H54 (cell line): ENCODE measurements at regions not wholly inside any gene's neighbourhood (a gene's known extent, or its start where the extent isn't known, plus 50 kb on each side); places are given as distances from the start of the nearest gene placed in this dataset.
"Not testable (repeated sequence)": the region's sequence is repeated elsewhere in the genome, so short reads cannot be mapped to it uniquely, and the experiment has no call there.

ENCODE experiments used
- DNase-seq: peaks from one replicate; pipeline ENCODE4 v3.0.0; 2011; ENCODE audit warnings: low spot score, mixed read lengths; ENCODE audit not compliant: insufficient read length
- FAIRE-seq: peaks from 3 replicates; lab custom pipeline; 2011; peaks lifted over from hg19 to GRCh38; lab: Jason Lieb, UNC
- POLR2A ChIP-seq: IDR thresholded peaks from 2 replicates; pipeline ENCODE4 v1.6.1; 2011; ENCODE audit warnings: low read depth, mild to moderate bottlenecking, low read length

DNA sequence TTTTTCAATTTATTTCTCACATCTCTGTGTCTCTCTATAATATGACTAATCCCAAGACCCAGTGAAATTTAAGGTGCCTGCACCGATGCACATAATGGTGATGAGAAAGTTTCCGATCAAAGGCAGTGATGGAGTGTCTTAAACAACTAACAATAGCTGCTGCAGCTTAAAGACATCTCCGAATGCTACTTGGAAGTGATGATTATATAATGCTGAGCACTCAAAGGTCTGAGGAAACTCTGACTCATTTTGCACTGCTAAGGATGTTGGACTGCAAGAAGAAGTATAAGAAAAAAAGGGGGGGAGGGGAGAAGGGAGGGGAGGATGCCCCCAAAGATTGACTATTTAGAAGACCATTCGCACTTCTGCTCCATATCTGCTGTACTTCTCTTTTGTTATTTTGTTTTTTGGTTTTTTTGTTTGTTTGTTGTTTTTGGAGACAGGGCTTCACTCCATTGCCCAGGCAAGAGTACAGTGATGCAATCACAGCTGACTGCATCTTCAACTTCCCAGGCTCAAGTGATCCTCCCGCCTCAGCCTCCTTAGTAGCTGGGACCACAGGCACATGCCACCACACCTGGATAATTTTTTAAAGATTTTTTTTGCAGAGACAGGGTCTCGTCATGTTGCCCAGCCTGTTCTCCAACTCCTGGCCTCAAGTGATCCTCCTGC is 192.2 kb downstream of the HSD17B3 start:
- TF ChIP-seq POLR2A = no peak
- no peak for FAIRE-seq
- DNase-seq = no peak

DNA sequence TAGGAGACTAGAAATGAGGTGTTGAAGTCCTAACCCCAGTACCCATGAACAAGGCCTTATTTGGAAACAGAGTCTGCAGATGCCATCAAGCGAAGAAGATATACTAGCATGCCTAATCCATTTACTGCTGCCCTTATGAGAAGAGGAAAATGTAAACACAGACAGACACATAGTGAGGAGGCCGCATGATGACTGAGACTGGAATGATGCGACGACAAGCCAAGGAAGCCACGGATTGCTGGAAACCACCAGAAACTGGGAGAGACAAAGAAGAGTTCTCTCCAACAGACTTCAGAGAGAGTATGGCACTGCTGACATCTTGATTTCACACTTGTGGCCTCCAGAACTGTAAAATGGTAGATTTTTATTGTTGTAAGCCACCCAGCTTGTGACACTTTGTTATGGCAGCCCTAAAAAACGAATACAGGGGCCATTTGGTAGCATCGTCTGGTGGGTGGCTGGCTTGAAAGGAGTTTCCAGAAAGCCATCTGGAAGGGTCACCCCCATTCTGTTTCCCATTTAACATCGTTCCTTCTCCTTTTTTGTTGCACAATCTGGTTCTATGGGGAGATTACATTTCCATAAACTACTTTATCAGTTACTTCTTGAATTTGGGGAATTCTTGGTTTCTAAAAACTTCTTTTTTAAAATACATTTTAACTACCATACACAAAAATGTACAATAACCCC is 193.1 kb downstream of the HSD17B3 start:
- FAIRE-seq = no peak
- no peak for DNase-seq
- no peak for TF ChIP-seq POLR2A

DNA sequence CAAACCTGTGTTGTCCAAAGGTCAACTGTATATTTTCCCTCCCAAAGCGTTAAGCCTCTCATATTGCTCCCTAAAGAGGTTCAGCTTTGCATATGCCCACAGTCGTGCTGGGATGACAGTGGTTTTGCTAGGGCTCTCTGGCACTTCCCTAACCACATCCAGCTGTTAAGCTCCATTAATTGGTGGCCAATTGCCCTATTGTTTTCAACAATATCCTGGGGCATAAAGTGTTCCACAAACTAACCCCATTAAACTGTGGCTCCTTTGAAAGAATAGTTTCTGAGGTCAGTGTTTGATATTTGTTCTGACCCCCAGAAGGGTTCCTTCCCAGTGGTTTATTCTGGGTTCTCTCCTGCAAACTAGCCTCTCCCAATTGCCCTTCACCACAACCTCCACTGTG is 194.5 kb downstream of the HSD17B3 start:
- TF ChIP-seq POLR2A = no peak
- FAIRE-seq (no peak), DNase-seq (no peak)

DNA sequence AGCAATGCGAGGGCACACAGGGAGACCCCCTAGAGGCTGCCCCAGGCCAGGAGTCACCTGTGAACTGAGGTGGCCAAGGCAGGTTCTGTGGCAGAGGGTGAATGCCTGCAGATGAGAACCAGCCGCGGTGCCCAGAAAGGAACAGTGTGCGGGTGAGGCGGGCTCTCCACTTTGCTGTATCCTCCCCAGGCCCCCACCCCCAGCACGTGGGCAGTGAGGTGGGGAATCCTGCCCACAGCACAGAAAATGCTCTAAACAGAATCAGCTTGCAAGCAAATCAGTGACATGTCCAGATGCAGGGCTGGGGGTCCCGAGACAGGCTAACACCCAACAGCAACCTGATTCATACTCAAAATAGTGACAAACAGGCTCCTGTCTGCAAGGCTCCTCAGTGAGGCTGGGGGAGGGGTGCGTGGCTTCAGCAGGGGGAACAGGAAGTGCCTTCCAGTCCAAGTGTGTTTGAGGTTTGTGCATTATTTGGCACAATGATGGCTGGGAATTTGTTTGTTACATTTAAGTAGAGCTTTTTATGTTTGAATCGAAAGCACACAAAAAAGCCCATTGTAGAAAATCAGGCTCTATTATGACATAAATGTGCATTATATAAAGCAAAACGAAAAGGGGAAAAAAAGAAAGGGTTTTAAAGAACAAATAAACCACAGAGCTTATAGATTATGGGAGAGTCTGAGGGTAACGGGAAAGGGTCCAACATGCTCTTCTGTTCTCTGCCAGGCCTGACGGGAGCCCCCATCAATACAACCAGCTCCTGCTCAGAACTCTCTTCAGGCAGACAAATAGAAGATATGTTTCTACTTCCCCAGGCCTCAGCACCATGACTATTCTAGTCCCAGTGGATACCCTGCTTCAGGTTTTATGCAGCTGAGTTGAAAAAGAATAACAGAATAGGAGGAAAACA is 201.3 kb downstream of the HSD17B3 start:
- DNase-seq (no peak), FAIRE-seq (no peak)
- no peak for TF ChIP-seq POLR2A

DNA sequence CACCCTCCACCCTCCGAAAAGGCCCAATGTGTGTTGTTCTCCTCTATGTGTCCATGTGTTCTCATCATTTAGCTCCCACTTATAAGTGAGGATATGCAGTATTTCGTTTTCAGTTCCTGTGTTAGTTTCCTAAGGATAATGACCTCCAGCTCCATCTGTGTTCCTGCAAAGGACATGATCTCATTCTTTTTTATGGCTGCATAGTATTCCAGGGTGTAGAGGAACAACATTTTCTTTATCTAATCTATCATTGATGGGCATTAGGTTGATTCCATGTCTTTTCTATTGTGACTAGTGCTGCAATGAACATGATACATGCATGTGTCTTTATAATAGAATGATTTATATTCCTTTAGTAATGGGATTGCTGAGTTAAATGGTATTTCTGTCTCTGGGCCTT is 211.3 kb downstream of the HSD17B3 start:
- not testable (repeated sequence) for FAIRE-seq, DNase-seq

DNA sequence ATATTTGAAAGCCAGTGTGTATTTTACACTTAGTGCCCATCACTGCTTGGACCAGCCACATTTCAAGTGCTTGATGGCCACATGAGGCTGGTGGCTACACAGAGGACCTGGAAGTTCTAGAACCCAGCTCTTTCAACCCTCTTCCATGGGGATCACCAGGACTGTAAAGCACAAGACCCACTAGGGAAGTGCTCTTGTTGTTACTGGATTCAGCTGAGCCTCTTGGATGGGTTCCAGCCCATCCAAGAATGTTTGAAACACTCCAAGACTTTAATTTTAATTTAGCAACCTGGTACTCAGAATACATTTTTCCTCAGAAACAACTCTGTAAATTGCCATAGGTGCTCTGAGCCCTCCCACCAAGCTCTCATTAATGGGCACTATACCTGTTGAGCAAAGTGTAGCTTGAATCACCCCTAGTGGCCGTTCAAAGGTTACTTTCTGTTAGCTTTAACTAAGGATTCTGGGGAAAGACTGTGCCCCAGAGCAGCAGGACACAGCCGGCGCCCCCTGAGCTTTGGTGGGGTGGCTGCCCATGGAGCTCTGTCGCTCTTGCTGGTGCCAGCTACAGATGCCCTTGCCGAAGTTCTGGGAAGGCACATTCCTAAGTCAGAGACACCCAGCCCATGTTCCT is 212.4 kb downstream of the HSD17B3 start:
- no peak for TF ChIP-seq POLR2A
- DNase-seq = no peak
- no peak for FAIRE-seq

DNA sequence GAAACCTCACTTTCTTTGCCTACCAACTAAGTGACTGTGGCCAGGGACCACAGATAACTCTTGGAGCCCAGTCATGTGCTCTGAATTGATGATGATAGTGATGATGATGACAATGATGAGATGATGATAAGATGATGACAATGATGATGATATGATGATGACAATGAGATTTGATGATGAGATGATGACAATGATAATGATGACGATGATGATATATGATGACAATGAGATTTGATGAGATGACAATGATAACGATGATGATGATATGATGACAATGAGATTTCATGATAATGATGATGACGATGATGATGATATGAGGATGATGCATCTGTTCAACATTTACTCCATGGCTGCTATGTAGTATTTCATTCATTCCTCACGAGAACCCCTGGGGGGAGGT is 213.0 kb downstream of the ERCC6L2 start:
- FAIRE-seq = peak; percentile 50
- no peak for TF ChIP-seq POLR2A
- DNase-seq = no peak

DNA sequence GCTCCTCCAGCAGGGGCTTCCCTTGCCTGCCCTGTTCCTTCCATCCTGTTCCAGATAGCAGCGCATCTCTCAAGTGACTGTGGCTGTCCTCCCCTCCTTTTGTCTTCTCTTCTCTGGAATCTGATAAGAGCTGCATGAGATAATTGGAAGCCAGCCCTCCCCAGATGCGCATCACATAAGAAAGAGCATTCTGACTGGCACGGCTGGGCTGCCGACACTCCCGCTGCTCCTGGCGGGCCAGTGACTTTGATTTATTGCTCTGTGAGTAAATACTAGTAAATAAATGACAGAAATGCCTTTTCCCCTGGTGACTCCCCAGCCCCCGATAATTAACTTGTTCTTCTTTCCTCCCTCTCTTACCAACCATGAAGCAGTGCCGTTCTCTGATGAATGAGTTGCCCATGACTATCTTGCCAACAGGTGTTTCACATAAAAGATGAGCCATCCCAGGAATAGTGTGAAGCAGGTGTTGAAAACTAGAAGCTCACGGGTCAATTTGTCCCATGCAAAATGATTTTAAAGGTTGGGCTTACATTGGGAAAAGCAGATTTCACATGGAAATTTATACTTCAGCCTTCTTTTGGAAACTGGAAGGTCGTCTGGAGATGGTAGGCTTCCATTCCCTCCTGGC is 212.3 kb downstream of the ERCC6L2 start:
- DNase-seq (no peak), FAIRE-seq (no peak)
- no peak for TF ChIP-seq POLR2A

DNA sequence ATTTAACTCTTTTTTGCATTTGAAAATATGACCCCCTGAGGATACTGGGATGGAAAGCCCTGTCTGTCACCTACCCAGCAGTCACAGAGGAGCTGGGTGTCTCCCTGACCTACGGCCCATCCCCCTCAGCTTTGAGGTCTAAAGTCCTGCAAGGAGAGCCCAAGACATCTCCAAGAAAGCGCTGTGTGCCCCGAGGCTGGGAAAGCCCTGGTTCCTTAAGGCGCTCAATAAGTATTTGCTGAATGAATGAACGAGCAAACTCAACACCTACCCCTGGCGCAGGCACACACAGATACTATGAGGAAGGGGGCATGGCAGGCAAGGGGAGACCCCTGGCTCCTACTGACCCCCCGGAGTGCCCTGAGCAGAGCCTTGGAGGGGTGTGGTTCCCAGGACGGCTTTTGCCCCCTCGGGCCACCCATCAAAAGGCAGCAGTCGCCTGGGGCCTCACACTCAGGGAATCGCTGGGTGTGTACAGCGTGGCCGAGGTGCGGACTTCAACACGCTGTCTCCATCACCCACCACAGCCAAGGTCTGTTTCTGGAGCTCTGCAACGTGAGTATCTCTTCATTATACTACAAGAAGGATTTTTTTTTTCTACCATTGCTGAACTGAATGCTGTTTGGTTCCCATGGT is 211.6 kb downstream of the ERCC6L2 start:
- no peak for TF ChIP-seq POLR2A
- FAIRE-seq (no peak), DNase-seq (no peak)

DNA sequence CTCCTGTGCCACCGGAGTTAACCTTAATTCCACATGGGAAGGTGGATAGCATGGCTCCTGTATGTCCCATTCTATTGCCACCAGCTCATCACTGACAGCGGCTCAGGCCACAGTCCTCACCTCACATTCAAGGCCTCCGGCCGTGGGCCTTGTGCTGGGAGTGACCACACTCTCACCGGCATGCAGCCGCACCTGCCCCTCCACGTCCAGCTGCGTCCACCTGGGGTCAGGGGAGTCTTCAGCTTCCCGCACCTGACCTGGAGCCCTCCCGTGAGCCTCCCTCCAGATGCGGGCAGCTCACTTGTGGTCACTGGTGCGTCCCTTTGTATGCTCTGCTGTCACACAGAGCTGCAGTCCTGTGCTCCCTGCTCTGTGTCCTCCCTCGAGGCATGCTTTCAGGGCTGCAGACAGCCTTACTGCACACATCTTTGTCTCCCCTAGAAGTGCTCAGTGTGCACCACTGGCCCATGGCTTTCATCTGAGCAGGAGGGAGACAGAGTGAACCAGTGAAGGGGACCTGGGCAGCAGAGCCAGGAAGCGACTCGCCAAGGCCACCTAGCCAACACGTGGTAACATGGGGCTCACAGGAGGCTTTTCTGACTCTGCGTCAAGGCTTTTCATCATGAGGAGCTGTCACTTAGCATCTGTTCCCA is 210.1 kb downstream of the ERCC6L2 start:
- DNase-seq (no peak), FAIRE-seq (no peak)
- no peak for TF ChIP-seq POLR2A

GRCh38 chr9:96084331-96084734 is 208.8 kb downstream of the ERCC6L2 start:
- FAIRE-seq = no peak
- TF ChIP-seq POLR2A = no peak
- no peak for DNase-seq

DNA sequence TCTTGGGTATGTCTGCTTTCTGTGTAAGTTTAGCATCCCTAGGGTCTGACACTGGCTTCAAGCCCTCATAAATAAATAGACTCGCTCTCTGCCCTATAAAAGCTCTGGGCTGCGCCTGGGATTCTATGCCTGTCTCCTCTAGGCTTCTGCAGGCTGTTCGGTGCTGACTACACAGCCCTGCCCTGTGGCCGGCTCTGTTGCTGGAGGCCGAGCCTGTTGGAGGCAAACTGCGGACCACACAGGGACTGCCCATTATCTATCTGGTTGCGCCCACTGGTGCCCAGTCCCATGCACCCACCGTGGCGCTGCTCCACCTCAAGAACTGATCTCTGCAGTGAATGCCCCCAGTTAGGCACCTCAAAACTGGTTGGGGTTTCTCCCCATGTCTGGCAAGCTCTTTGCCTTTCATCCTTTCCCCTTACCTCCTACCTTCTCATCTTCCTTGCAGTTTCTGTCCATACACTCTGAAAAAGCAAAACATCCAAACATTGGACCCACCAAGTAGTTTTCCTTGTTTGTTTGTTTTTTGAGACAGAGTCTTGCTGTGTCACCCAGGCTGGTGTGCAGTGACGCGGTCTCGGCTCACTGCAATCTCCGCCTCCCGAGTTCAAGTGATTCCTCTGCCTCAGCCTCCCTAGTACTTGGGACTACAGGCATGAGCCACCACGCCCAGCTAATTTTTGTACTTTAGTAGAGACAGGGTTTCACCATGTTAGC is 207.2 kb downstream of the ERCC6L2 start:
- no peak for TF ChIP-seq POLR2A
- DNase-seq (no peak), FAIRE-seq (no peak)
